GM18858 (cell line): ENCODE measurements at regions not wholly inside any gene's neighbourhood (a gene's known extent, or its start where the extent isn't known, plus 50 kb on each side); places are given as distances from the start of the nearest gene placed in this dataset.
"Not testable (repeated sequence)": the region's sequence is repeated elsewhere in the genome, so short reads cannot be mapped to it uniquely, and the experiment has no call there.

Experiments used
- ATAC-seq: cut with Tn5 transposase; IDR thresholded peaks from one replicate; pipeline ENCODE4 v1.9.1; 2021; ENCODE audit not compliant: unreplicated experiment

DNA sequence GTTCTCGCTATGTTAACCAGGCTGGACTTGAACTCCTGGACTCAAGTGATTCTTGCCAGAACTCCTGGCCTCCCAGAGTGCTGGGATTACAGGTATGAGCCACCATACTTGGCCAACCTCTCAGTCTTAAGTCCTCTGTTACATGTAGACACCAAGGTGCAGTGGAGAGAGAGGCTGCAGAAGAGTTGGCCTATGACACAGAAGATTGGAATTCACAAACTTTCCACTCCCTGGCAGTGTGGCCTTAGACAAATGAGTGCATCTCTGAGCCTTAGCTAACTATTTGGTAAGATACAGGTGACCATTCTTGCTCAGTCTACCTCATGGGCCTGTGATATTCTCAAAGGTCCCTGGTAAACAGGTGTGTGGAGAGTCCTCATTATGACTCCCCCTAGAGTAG, 159.7 kb downstream of the MYCN start:
- ATAC-seq = no peak

DNA sequence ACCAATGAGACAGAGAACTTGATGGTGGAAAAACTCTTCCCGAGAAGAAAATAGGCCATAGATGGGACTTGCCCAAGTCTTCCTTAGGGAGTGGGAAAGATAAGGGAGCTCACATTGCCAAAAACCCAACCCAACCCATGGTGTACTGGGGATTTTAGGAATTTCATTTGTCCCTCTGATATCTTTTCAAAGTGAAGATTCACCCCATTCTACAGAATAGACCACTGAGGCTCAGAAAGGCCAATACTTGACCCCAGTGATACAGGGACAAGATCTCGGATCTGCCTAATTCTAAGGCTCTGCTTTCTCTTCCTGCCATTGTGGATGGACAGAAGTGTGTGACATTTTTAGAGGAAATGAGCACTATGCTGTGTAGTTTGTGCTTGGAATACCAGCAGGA, 159.0 kb downstream of the MYCN start:
- no peak for ATAC-seq

- no peak for ATAC-seq
These were observed 156.6 kb downstream of the MYCN start for GRCh38 chr2:16096962-16097361.

- not testable (repeated sequence) for ATAC-seq
These were observed 155.1 kb downstream of the MYCN start for GRCh38 chr2:16095483-16095882.

DNA sequence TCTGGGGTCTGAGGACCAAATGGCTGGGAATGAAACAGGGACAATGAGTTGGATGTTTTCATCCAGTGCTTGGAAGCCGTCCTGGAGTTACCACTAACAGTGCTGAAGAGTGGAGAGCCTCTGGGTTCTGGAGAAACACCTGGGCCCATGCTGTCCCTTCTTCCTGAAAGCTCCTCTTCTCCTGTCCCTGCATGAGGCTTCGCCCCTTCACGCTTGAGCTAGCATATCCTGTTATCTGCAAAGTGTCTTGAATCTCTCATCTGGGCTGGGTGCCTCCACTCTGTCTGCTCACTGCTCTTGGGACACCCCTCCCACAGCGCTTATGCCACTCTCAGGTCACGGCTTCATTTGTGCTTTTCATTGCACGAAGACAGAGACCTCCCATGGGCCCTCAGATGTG, 154.5 kb downstream of the MYCN start:
- ATAC-seq = no peak

- no peak for ATAC-seq
These were observed 153.5 kb downstream of the MYCN start for GRCh38 chr2:16093639-16094529.

DNA sequence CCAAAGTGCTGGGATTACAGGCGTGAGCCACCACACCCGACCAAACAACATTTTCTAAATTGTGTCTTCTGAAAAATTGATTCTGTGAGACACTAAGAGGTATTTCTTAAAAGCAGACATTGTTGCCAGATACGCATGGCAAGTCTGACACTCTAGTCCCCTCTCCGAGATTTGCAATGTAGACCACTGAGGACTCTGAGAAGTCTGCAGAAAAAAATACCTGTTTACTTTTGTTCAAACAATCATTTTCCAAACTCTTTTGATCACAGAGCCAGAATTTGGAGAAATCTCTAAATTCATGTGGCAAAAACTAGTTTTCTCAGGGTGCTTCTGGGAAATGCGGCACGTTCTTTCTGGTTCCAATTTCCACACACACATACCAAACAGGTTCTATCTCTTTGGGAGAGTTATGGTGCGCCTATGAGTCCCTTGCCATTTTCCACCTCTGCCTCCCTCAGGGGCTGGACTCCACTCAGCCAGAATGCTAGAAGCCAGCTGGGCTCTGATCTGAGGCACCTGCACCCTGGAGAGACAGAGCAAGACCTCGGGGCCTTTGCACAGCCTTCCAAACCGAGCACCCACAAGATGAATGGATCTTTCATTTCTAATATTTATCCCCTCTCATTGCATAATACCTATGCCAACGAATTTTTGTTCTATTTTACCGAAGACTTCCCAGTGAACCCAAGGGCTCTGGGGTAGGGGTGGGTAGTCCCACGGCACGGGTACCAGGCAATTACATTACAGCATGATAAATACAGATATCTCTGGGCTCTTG, 152.7 kb downstream of the MYCN start:
- ATAC-seq = no peak

- ATAC-seq = no peak
These were observed 151.4 kb downstream of the MYCN start for GRCh38 chr2:16091576-16092282.

GRCh38 chr2:16090650-16091575, 150.6 kb downstream of the MYCN start:
- no peak for ATAC-seq

GRCh38 chr2:16089491-16089890, 149.1 kb downstream of the MYCN start:
- ATAC-seq = not testable (repeated sequence)

DNA sequence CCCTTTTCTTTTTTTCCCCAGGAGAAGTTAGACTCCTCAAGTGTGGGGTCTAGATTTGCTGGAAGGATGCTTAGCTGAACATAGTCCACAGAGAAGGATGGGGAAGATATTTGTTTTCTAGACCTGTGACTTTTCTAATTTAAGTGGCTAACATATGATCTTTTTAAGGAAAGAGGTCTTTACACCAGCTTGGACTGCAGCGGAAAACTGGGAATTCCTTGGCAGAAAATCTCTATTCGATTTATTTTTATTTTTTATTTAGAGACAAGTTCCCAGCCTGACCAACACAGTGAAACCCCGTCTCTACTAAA, 148.4 kb downstream of the MYCN start:
- ATAC-seq = no peak

DNA sequence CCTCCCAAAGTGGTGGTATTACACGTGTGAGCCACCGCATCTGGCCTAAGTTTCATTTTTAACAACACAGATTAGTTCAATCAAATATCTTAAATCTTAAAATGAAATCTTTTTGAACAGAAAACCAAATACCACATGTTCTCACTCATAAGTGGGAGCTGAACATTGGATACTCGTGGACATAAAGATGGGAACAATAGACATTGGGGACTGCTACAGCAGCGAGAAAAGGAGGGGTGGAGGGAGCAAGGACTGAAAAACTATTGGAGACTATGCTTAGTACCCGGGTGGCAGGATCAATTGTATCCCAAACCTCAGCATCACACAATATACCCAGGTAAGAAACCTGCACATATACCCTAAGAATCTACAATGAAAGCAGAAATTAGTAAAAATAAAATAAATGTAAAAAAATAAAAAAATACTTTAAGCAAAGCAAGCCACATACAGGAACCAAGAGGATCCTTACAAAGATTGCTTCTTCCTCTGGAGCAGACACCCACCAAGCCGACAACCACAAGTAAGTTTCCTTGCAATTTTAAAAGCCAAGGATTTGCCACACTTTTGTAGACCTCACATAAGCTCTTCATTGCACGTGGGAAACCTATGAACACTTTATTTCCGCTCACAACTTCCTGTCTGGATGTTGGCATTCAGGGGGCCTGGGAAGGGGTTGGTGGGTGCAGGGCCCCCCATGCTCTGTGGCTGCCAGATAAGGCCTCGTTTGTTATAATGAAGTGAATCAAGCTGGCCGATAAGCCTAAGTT, 147.9 kb downstream of the MYCN start:
- ATAC-seq = no peak

- not testable (repeated sequence) for ATAC-seq
These were observed 145.8 kb downstream of the MYCN start for GRCh38 chr2:16086136-16086535.

- no peak for ATAC-seq
These were observed 144.7 kb downstream of the MYCN start for GRCh38 chr2:16085073-16085472.

- ATAC-seq = no peak
These were observed 143.9 kb downstream of the MYCN start for GRCh38 chr2:16084274-16084673.

- ATAC-seq = no peak
These were observed 141.9 kb downstream of the MYCN start for GRCh38 chr2:16082276-16082675.

- ATAC-seq = no peak
These were observed 141.2 kb downstream of the MYCN start for GRCh38 chr2:16081316-16082200.

DNA sequence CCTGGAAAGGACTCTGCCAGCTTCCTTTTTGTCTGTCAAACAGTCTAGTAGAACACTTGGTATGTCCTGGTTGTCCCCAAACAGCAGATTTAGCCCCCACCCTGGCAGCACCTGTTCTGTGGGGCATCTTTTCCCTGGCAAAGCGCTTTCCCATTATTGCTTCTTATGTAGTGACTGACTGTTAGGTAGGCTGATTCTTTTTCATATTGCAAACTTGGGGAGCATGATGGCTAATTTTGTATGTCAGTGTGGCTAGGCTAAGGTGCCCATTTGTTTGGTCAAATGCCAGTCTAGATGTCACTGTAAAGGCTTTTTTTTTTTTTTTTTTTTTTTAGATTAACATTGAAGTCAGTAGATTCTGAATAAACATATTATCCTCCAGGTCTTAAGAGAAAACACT, 140.2 kb downstream of the MYCN start:
- ATAC-seq = no peak

DNA sequence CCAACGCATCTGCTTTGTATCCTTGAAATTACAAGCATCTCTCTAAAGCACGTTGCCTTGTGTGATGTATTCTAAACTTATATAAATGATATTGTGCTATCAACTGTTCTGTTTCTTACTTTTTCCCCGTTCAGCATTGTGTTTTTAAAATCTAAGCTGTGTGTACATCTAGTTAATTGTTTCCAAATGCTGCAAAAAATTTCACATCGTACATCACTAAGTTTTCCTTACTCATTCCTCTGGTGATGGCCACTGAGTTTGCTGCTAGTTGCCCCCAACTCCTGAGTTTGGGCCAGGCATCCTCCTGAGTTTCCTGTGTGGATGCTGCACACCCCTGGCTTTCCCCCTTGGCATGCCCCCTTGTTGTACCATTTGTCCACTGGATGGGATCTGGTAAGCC, 139.7 kb downstream of the MYCN start:
- ATAC-seq = no peak
